Skeletal muscle tissue (tissue), 3 donors: ENCODE measurements at regions not wholly inside any gene's neighbourhood (a gene's known extent, or its start where the extent isn't known, plus 50 kb on each side); places are given as distances from the start of the nearest gene placed in this dataset.

Source experiments
- H3K27ac ChIP-seq: one replicate; pipeline ENCODE4 v1.7.0; 2013; ENCODE audit warnings: mild to moderate bottlenecking, low read depth, low read length, inconsistent platforms
- H3K27me3 ChIP-seq, 3 donors: one replicate each; pipeline ENCODE4 v1.7.0; 2013; ENCODE audit warnings: low read length in 3 of 3; ENCODE audit not compliant: control insufficient read depth in 3 of 3, insufficient read depth in 3 of 3
- H3K36me3 ChIP-seq, 3 donors: one replicate each; pipeline ENCODE4 v1.7.0; 2013; ENCODE audit warnings: low read length in 3 of 3; ENCODE audit not compliant: control insufficient read depth in 3 of 3, insufficient read depth in 3 of 3
- H3K4me1 ChIP-seq, 3 donors: one replicate each; pipeline ENCODE4 v1.7.0; 2013; ENCODE audit warnings: low read length in 3 of 3, mild to moderate bottlenecking in 3 of 3; ENCODE audit not compliant: control insufficient read depth in 3 of 3, insufficient read depth in 3 of 3
- H3K4me3 ChIP-seq, 3 donors: one replicate each; pipeline ENCODE4 v1.7.0; 2013; ENCODE audit warnings: low read length in 3 of 3
- H3K9ac ChIP-seq, 3 donors: one replicate each; pipeline ENCODE4 v1.7.0; 2013; ENCODE audit warnings: low read length in 3 of 3, mild to moderate bottlenecking in 3 of 3, moderate library complexity in 2 of 3, low read depth in 1 of 3
- H3K9me3 ChIP-seq, 3 donors: one replicate each; pipeline ENCODE4 v1.7.0; 2013; ENCODE audit warnings: low read length in 3 of 3; ENCODE audit not compliant: control insufficient read depth in 3 of 3
- donor health status: Osteomylitis.

DNA sequence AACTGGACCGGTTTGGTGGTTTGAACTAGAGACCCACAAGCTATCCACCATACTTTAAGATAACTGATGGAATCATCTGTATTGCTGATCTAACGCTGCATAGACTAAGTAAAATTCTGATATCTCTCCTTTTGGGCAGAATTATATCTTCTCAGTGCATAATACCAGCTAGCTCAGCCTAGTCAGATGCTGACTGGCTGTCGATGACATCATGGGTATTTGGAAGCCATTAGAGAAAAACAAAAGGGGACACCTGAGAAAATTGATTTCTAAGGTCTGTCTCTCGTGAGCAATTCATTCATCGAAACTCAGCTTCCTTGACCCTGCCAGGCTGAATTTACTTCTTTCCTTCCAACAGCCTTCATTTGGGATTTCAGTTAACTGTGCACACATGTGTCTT is 263.0 kb upstream of the CCL2 start:
- Histone ChIP-seq H3K9ac (no peak overlapping the region), H3K4me3 (no peak overlapping the region), H3K9me3 (no peaks in the 10 kb centered on the region), H3K27ac (no peak overlapping the region), H3K4me1 (peaks cover 0 to 8% (median 2%) of the 10 kb centered on the region in 3 donors), H3K36me3 (no peaks in the 10 kb centered on the region), H3K27me3 (no peaks in the 10 kb centered on the region)

DNA sequence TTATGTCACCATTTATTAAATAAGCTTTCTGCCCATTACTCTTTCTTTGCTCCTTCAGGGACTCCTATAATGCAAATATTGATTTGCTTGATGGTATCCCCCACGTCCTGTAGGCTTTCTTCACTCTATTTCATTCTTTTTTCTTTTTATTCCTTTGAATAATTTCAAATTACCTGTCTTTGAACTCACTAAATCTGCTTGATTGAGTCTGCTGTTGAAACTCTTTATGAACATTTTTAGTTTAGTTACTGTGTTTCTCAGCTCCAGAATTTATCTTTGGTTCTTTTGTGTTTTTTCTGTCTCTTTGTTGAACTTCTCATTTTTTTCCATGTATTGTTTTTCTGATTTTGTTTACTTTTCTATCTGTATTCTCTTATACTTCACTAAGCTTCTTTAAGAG is 254.4 kb upstream of the CCL2 start:
- Histone ChIP-seq H3K27me3 (no peaks in the 10 kb centered on the region), H3K4me1 (no peaks in the 10 kb centered on the region), H3K9ac (no peak overlapping the region), H3K36me3 (no peaks in the 10 kb centered on the region), H3K4me3 (no peak overlapping the region), H3K9me3 (peaks cover 0 to 5% (median 3%) of the 10 kb centered on the region in 3 donors), H3K27ac (no peak overlapping the region)

DNA sequence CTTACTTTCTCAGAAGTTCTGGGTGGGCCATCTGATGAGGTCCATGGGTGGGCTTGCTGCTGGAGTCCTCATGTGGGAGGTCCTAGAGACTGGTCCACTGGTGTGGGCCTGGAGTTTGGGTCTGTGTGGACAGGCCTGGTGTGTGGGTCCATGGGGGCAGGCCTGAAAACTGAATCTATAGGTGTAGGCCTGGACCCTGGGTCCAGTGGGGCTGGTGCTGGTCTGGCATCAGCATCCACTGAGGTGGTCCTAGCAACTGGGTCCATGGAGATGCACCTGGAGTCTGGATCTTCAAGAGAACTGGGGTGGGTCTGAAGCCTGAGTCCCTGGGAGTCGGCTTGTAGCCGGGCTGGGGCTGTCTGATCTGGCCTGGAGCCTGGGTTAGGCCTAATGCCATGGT is 253.8 kb upstream of the CCL2 start:
- Histone ChIP-seq H3K27ac (no peak overlapping the region), H3K4me3 (no peak overlapping the region), H3K36me3 (no peaks in the 10 kb centered on the region), H3K9ac (no peak overlapping the region), H3K9me3 (peaks cover 0 to 5% (median 3%) of the 10 kb centered on the region in 3 donors), H3K4me1 (no peaks in the 10 kb centered on the region), H3K27me3 (no peaks in the 10 kb centered on the region)

DNA sequence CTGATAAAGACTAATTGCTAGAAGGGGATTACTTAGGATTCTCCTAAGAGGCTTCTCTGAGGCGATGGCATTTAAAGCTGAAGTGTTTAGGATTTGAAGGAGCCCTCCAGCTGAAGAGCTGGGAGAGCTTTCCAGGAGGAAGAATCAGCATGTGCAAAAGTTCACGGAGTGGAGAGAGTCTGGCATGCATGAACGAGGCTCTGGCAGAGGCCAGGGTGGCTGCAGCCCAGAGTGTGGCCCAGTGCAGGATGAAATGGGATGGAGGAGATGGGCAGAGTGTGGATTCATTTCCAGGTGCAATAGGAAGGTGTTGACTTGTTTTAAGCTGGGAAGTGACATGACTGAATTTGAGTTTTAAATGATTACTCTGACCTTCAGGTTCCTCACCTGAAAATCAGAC is 249.0 kb upstream of the CCL2 start:
- Histone ChIP-seq H3K36me3 (no peaks in the 10 kb centered on the region), H3K4me1 (no peaks in the 10 kb centered on the region), H3K27ac (no peak overlapping the region), H3K4me3 (no peak overlapping the region), H3K9me3 (peaks cover 0 to 4% (median 0%) of the 10 kb centered on the region in 3 donors), H3K27me3 (peaks cover 0 to 9% (median 0%) of the 10 kb centered on the region in 3 donors), H3K9ac (no peak overlapping the region)

DNA sequence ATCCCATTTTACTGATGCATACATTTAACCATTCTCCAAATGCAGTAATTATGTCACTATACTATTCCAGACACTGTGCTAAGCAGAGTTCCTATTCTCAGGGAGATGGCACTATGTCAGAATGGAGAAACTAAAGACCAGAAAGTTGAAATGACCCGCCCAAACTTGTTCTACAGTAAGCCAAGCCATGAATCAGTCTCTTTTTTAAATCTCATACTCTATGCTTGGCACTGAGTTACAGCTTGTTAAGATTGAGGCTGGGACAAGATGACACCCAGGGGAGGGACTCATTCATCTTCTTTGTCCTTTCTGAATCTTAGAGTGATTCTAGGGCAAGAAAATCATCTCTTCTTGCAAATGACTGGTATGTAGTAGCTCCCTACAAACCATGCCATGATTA is 247.0 kb upstream of the CCL2 start:
- Histone ChIP-seq H3K27ac (no peak overlapping the region), H3K36me3 (no peaks in the 10 kb centered on the region), H3K27me3 (peaks cover 0 to 9% (median 0%) of the 10 kb centered on the region in 3 donors), H3K9me3 (no peaks in the 10 kb centered on the region), H3K9ac (no peak overlapping the region), H3K4me1 (no peaks in the 10 kb centered on the region), H3K4me3 (no peak overlapping the region)

DNA sequence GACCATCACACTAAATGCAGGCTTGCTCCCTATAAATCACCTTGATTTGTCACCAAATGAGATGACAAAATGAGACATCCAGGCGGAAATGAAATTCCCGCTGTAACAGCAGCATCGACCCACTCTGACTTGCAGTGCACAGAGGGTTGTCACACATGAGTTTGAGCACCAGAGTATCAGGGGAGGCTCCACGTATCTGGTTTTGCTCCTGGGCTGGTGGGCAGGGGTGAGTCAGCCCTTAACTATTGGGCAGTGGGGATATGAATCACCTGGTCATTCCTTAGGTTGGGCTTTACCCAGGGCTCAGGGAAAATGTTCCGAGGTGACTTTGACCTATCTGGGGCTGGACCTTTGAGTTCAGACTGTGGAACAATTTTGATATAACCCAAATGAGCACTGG is 245.2 kb upstream of the CCL2 start:
- H3K27ac ChIP-seq = no peak overlapping the region

DNA sequence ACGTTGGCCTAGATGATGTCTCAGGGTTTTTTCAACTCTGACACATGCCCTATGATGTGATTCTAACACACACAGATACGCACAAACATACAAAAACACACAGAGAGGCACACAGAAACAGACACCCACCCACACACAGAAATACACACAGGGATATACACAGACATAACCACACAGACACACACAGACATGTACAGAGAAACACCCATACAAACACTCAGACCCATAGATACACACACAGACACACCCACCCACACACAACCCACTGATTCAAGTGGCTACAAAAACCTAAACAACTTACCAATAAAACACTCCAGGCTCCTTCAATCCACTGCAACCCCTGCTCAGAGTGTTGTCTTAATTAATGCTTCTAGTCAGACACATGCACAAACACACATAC is 244.6 kb upstream of the CCL2 start:
- no peak overlapping the region for H3K9ac ChIP-seq
- no peaks in the 10 kb centered on the region for H3K9me3 ChIP-seq
- H3K36me3 ChIP-seq = no peaks in the 10 kb centered on the region
- H3K27ac ChIP-seq = no peak overlapping the region
- H3K4me3 ChIP-seq = no peak overlapping the region
- H3K27me3 ChIP-seq = peaks cover 0 to 9% (median 0%) of the 10 kb centered on the region in 3 donors
- H3K4me1 ChIP-seq = no peaks in the 10 kb centered on the region

More for the DNA sequence above, 245.2 kb upstream of the CCL2 start:
- Histone ChIP-seq H3K27me3 (peaks cover 0 to 9% (median 0%) of the 10 kb centered on the region in 3 donors), H3K9me3 (no peaks in the 10 kb centered on the region), H3K4me1 (no peaks in the 10 kb centered on the region), H3K4me3 (no peak overlapping the region), H3K9ac (no peak overlapping the region), H3K36me3 (no peaks in the 10 kb centered on the region)

DNA sequence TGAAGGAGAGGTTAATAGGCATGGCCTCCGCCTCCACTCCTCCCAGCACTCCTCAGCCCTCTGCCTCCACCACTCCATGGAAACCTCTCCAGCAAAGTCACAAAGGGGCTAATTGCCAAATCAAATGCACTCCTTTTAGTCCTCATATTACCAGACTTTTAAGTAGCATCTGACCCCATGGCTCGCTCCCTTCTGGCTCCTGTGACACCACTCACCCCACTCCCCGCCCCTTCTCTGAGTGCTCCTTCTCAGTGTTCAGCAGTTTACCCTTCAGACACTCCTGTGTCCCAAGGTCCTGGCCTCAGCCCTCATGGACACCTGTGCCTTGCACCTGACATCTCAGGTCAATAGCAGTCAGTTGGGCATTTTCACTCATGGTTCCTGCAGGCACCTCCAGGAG is 243.5 kb upstream of the CCL2 start:
- Histone ChIP-seq H3K4me3 (no peak overlapping the region), H3K9ac (no peak overlapping the region), H3K27me3 (peaks cover 0 to 9% (median 0%) of the 10 kb centered on the region in 3 donors), H3K27ac (no peak overlapping the region), H3K4me1 (no peaks in the 10 kb centered on the region), H3K36me3 (no peaks in the 10 kb centered on the region), H3K9me3 (no peaks in the 10 kb centered on the region)

DNA sequence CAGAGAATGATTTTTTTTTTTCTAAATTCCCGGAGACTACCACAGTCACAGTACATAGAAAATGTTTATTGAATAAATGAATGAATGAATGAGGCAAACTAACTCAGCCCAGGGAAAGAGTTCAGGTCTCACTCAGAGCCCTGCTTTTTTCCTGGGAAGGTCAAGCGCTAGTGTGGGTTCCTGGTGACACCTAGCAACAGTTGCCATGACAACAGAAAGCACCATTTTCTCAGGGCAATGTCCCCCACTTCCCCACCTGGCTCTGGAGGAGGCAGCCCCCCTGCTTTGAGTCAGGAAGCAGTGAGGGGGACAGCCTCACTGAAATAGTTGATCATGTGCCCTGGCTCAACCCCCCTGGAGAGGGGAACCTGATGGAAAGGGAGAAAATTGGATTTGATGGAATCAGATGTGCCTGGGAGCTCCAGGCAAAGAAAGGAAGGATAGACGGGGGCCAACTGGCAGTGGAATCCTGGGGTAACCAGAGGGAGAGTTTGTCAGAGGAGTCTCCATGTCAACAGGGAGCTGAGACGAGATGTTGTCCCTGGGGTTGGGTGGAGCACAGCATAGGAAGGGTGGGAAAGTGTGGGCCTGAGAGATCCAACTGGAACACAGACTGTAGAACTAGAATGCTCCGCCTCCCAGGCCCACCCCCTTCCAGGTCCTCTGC is 242.2 kb upstream of the CCL2 start:
- Histone ChIP-seq H3K27me3 (peaks cover 0 to 9% (median 0%) of the 10 kb centered on the region in 3 donors), H3K4me1 (no peaks in the 10 kb centered on the region), H3K9ac (no peak overlapping the region), H3K27ac (no peak overlapping the region), H3K4me3 (no peak overlapping the region), H3K36me3 (no peaks in the 10 kb centered on the region), H3K9me3 (no peaks in the 10 kb centered on the region)

DNA sequence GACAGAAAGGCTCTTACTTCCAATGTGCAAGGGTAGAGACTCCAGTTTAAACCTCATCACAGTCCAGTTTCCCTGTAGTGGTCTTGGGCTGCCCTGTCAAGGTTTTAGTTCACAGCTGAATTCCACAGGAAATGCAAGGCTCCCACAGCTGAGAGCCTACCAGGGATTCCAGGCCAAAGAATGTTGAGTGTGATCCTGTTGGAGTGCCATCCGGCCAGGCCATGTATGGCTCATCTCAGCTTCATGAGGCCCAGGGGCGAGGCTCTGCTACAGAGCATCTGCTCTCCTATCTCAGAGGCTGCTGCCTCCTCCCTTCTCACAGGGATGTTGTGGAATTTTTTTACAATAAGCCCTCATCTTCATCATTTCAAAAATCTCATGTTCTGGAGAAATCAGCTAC is 239.8 kb upstream of the CCL2 start:
- Histone ChIP-seq H3K36me3 (no peaks in the 10 kb centered on the region), H3K4me3 (no peak overlapping the region), H3K9me3 (no peaks in the 10 kb centered on the region), H3K27me3 (peaks cover 0 to 8% (median 0%) of the 10 kb centered on the region in 3 donors), H3K9ac (no peak overlapping the region), H3K4me1 (no peaks in the 10 kb centered on the region), H3K27ac (no peak overlapping the region)
